ENCODE measurements at regions not wholly inside any gene's neighbourhood (a gene's known extent, or its start where the extent isn't known, plus 50 kb on each side); places are given as distances from the start of the nearest gene placed in this dataset.

- CTCF ChIA-PET, result no interaction called here
- Histone ChIP-seq H3K36me3 (ENCODE audit: low read depth) (no peaks in the 10 kb centered on the region), H3K9me2 (ENCODE audit: insufficient read depth) (no peaks in the 10 kb centered on the region), H4K20me1 (ENCODE audit: insufficient read depth) (no peaks in the 10 kb centered on the region), H3F3A (ENCODE audit: insufficient read depth, low read depth) (peaks cover 17% of the 10 kb centered on the region; the same call in 1 of the 2 replicates), H3K9me3 (ENCODE audit: insufficient read depth, low read depth) (no peaks in the 10 kb centered on the region), H3K4me3 (no peak overlapping the region), H2AFZ (no peak overlapping the region), H3K4me2 (peak overlapping the region; percentile 55), H3K27me3 (ENCODE audit: insufficient read depth, low read depth) (no peaks in the 10 kb centered on the region), H3K27ac (peak overlapping the region; percentile 18), H3K4me1 (replicated peaks; ENCODE audit: insufficient read depth) (peaks cover 24% of the 10 kb centered on the region), H3K79me2 (ENCODE audit: low read depth) (no peaks in the 10 kb centered on the region)
- intact Hi-C loops (cut with micrococcal nuclease; ENCODE audit: unreplicated experiment), result no loop called here
- no TSS peak for BruUV-seq (replicated peaks)
- DNase-seq, result peak in 1 of 2 experiments; percentile 61
- no peak for TF ChIP-seq EZH2 (IDR thresholded peaks at IDR 0.05; ENCODE audit: low read depth)
- no peak for TF ChIP-seq CTCF (conservative IDR thresholded peaks at IDR 0.05)
- POLR2A ChIA-PET (ENCODE audit: unreplicated experiment), result no interaction called here
These were observed 72.1 kb downstream of the FOXA2 start for GRCh38 chr20:22511943-22512910.

GRCh38 chr20:22509843-22510147, 74.6 kb downstream of the FOXA2 start:
- intact Hi-C loops (cut with micrococcal nuclease; ENCODE audit: unreplicated experiment), result no loop called here
- ChIA-PET POLR2A (ENCODE audit: unreplicated experiment) (no interaction called here), CTCF (no interaction called here)
- Histone ChIP-seq H3K4me2 (no peak overlapping the region), H3K27me3 (ENCODE audit: insufficient read depth, low read depth) (no peaks in the 10 kb centered on the region), H2AFZ (no peak overlapping the region), H4K20me1 (ENCODE audit: insufficient read depth) (no peaks in the 10 kb centered on the region), H3K4me3 (no peak overlapping the region), H3K27ac (no peak overlapping the region), H3K9me3 (ENCODE audit: insufficient read depth, low read depth) (no peaks in the 10 kb centered on the region), H3K4me1 (replicated peaks; ENCODE audit: insufficient read depth) (peaks cover 27% of the 10 kb centered on the region), H3K36me3 (ENCODE audit: low read depth) (no peaks in the 10 kb centered on the region), H3F3A (ENCODE audit: insufficient read depth, low read depth) (peaks cover 17% of the 10 kb centered on the region; the same call in 1 of the 2 replicates), H3K9me2 (ENCODE audit: insufficient read depth) (no peaks in the 10 kb centered on the region), H3K79me2 (ENCODE audit: low read depth) (no peaks in the 10 kb centered on the region)
- no TSS peak for BruUV-seq (replicated peaks)
- TF ChIP-seq EZH2 (IDR thresholded peaks at IDR 0.05; ENCODE audit: low read depth) (no peak), CTCF (conservative IDR thresholded peaks at IDR 0.05) (no peak)
- DNase-seq, result no peak

- Histone ChIP-seq H3K36me3 (ENCODE audit: low read depth) (no peaks in the 10 kb centered on the region), H3K9me3 (ENCODE audit: insufficient read depth, low read depth) (no peaks in the 10 kb centered on the region), H3K79me2 (ENCODE audit: low read depth) (no peaks in the 10 kb centered on the region), H3K4me3 (no peak overlapping the region), H3K4me2 (no peak overlapping the region), H3K27me3 (ENCODE audit: insufficient read depth, low read depth) (no peaks in the 10 kb centered on the region), H4K20me1 (ENCODE audit: insufficient read depth) (no peaks in the 10 kb centered on the region), H3K9me2 (ENCODE audit: insufficient read depth) (no peaks in the 10 kb centered on the region), H3K4me1 (replicated peaks; ENCODE audit: insufficient read depth) (peaks cover 27% of the 10 kb centered on the region), H3K27ac (no peak overlapping the region), H3F3A (ENCODE audit: insufficient read depth, low read depth) (peaks cover 17% of the 10 kb centered on the region; the same call in 1 of the 2 replicates), H2AFZ (no peak overlapping the region)
- ChIA-PET POLR2A (ENCODE audit: unreplicated experiment) (no interaction called here), CTCF (no interaction called here)
- BruUV-seq (replicated peaks), result no TSS peak
- TF ChIP-seq CTCF (conservative IDR thresholded peaks at IDR 0.05), result no peak
- no peak for TF ChIP-seq EZH2 (IDR thresholded peaks at IDR 0.05; ENCODE audit: low read depth)
- DNase-seq, result no peak
- intact Hi-C loops (cut with micrococcal nuclease; ENCODE audit: unreplicated experiment), result no loop called here
These were observed 75.1 kb downstream of the FOXA2 start for GRCh38 chr20:22509090-22509842.
